H1 (cell line): ENCODE measurements at regions not wholly inside any gene's neighbourhood (a gene's known extent, or its start where the extent isn't known, plus 50 kb on each side); places are given as distances from the start of the nearest gene placed in this dataset.

ENCODE experiments used
- CBX5 ChIP-seq: fragments of 300-800, 300-1000 bp; sonication (generic); IDR thresholded peaks from 2 replicates; pipeline ENCODE4 v1.7.1; 2016; ENCODE audit warnings: antibody characterized with exemption, low read length, low read depth
- CEBPB ChIP-seq: IDR thresholded peaks from 2 replicates; pipeline ENCODE4 v1.6.1; 2012; ENCODE audit warnings: low read depth, low read length
- CHD2 ChIP-seq: IDR thresholded peaks from 2 replicates; pipeline ENCODE4 v1.6.1; 2012; ENCODE audit warnings: low read length, improper control_type of control experiment
- EP300 ChIP-seq, 2 experiments: IDR thresholded peaks; 1 replicate in 1 of 2; 2 replicates in 1 of 2; pipeline ENCODE4 v1.6.1; 2011 to 2012; ENCODE audit warnings: low read depth in 2 of 2, low read length in 2 of 2, mild to moderate bottlenecking in 2 of 2, borderline replicate concordance in 1 of 2, inconsistent platforms in 1 of 2, moderate library complexity in 1 of 2
- EZH2 ChIP-seq: fragments of 200-600 bp; sonication (generic); IDR thresholded peaks from 2 replicates; pipeline ENCODE4 v1.7.1; 2012; ENCODE audit warnings: low read depth, mild to moderate bottlenecking, moderate library complexity, low read length, inconsistent platforms; ENCODE audit not compliant: severe bottlenecking
- GTF2F1 ChIP-seq: IDR thresholded peaks from 2 replicates; pipeline ENCODE4 v1.6.1; 2012; ENCODE audit warnings: low read depth, low read length, improper control_type of control experiment, borderline replicate concordance
- JUND ChIP-seq: IDR thresholded peaks from 2 replicates; pipeline ENCODE4 v1.6.1; 2011; ENCODE audit warnings: mild to moderate bottlenecking, improper control_type of control experiment, low read length
- KDM5A ChIP-seq: fragments of 200-600 bp; IDR thresholded peaks from 2 replicates; pipeline ENCODE4 v1.7.1; 2012; ENCODE audit warnings: mild to moderate bottlenecking, low read length, inconsistent platforms, mixed read lengths
- POLR2A ChIP-seq, 2 experiments: IDR thresholded peaks; 1 replicate in 1 of 2; 2 replicates in 1 of 2; pipeline ENCODE4 v1.6.1; 2011; ENCODE audit warnings: low read depth in 2 of 2, low read length in 2 of 2, mild to moderate bottlenecking in 2 of 2; ENCODE audit errors: control extremely low read depth in 1 of 2
- RAD21 ChIP-seq, 2 experiments: IDR thresholded peaks in 1 of 2; conservative IDR thresholded peaks in 1 of 2; 2 replicates each; pipeline ENCODE4 v1.6.1; 2011; ENCODE audit warnings: low read depth in 2 of 2, low read length in 2 of 2, improper control_type of control experiment in 1 of 2, inconsistent platforms in 1 of 2, mild to moderate bottlenecking in 1 of 2, moderate library complexity in 1 of 2
- SP4 ChIP-seq: IDR thresholded peaks from 2 replicates; pipeline ENCODE4 v1.6.1; 2012; ENCODE audit warnings: low read length, inconsistent platforms
- YY1 ChIP-seq: IDR thresholded peaks from 2 replicates; pipeline ENCODE4 v1.6.1; 2011; ENCODE audit warnings: low read depth, mild to moderate bottlenecking, low read length
- TF ChIP-seq, protein P1 (sequence below), 3 experiments: IDR thresholded peaks; 1 replicate in 2 of 3; 2 replicates in 1 of 3; pipeline versions ENCODE4 v1.5.1 to v1.6.1; 2011; ENCODE audit warnings: low read length in 3 of 3, mild to moderate bottlenecking in 3 of 3, inconsistent platforms in 2 of 3, low read depth in 1 of 3, moderate library complexity in 1 of 3; ENCODE audit not compliant: insufficient read depth in 1 of 3; ENCODE audit errors: control extremely low read depth in 1 of 3
- TF ChIP-seq, protein P2 (sequence below): IDR thresholded peaks from 2 replicates; pipeline ENCODE4 v1.6.1; 2012; ENCODE audit warnings: inconsistent platforms

DNA sequence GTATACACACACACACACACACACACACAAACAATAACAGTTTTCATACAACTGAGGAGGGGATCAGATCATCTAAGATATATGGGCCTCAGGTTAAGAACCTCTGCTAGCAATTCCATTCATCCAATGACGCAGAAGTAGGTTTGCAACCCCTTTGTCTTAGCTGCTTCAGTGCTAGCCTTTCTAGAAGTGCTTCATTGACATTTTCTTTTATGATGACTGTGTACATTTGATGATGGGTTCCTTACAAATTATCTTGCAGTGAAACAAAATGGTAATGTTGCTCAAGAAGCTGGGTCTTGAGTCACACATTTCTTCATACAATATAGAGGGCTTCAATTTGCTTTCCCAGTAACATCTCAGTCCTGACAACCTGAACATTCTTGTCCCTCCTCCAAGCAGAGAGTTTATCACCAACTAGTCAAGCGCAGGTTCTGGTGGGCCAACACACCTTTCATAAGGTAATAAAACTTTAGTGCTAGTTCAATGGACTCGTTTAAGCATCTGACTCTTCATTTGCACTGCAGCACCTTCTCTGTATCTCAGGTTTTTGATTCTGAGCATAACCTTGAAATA, 269.5 kb downstream of the CNTN3 start:
- no peak for TF ChIP-seq KDM5A
- TF ChIP-seq EP300 (IDR thresholded peaks at IDR 0.05; ENCODE audit: borderline replicate concordance in 1 of 2, low read depth in 2 of 2, low read length in 2 of 2), result no peak
- TF ChIP-seq, protein P1, sequence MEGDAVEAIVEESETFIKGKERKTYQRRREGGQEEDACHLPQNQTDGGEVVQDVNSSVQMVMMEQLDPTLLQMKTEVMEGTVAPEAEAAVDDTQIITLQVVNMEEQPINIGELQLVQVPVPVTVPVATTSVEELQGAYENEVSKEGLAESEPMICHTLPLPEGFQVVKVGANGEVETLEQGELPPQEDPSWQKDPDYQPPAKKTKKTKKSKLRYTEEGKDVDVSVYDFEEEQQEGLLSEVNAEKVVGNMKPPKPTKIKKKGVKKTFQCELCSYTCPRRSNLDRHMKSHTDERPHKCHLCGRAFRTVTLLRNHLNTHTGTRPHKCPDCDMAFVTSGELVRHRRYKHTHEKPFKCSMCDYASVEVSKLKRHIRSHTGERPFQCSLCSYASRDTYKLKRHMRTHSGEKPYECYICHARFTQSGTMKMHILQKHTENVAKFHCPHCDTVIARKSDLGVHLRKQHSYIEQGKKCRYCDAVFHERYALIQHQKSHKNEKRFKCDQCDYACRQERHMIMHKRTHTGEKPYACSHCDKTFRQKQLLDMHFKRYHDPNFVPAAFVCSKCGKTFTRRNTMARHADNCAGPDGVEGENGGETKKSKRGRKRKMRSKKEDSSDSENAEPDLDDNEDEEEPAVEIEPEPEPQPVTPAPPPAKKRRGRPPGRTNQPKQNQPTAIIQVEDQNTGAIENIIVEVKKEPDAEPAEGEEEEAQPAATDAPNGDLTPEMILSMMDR (IDR thresholded peaks at IDR 0.05; ENCODE audit: control extremely low read depth in 1 of 3, insufficient read depth in 1 of 3, low read depth in 1 of 3, low read length in 3 of 3), result no peak
- TF ChIP-seq POLR2A (IDR thresholded peaks at IDR 0.05; ENCODE audit: control extremely low read depth in 1 of 2, low read depth in 2 of 2, low read length in 2 of 2), result no peak
- TF ChIP-seq CBX5, result no peak
- TF ChIP-seq JUND, result no peak
- TF ChIP-seq, protein P2, sequence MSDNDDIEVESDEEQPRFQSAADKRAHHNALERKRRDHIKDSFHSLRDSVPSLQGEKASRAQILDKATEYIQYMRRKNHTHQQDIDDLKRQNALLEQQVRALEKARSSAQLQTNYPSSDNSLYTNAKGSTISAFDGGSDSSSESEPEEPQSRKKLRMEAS, result no peak
- TF ChIP-seq CEBPB, result no peak
- no peak for TF ChIP-seq EZH2
- TF ChIP-seq CHD2, result no peak
- TF ChIP-seq RAD21 (IDR thresholded peaks at IDR 0.05 in 1 of 2, conservative IDR thresholded peaks at IDR 0.05 in 1 of 2; ENCODE audit: low read depth in 2 of 2, low read length in 2 of 2), result no peak
- no peak for TF ChIP-seq YY1
- TF ChIP-seq GTF2F1, result no peak
- no peak for TF ChIP-seq SP4
